IMR-90 (cell line): ENCODE measurements at regions not wholly inside any gene's neighbourhood (a gene's known extent, or its start where the extent isn't known, plus 50 kb on each side); places are given as distances from the start of the nearest gene placed in this dataset.

Experiments used
- BHLHE40 ChIP-seq: fragments of 150-350 bp; IDR thresholded peaks from 2 replicates; pipeline ENCODE4 v1.6.1; 2016; ENCODE audit warnings: mild to moderate bottlenecking, low read depth, low read length
- CEBPB ChIP-seq: IDR thresholded peaks from 2 replicates; pipeline ENCODE4 v1.6.1; 2012; ENCODE audit warnings: low read depth, low read length, improper control_type of control experiment
- CHD1 ChIP-seq: IDR thresholded peaks from 2 replicates; pipeline ENCODE4 v1.6.1; 2012; ENCODE audit warnings: low read depth, low read length, improper control_type of control experiment
- CTCF ChIP-seq: conservative IDR thresholded peaks from 2 replicates; pipeline ENCODE4 v1.5.1; 2012; ENCODE audit warnings: mild to moderate bottlenecking, low read depth, low read length, improper control_type of control experiment
- ELK1 ChIP-seq: fragments of 150-350 bp; IDR thresholded peaks from 2 replicates; pipeline ENCODE4 v1.6.1; 2016; ENCODE audit warnings: low read depth, mild to moderate bottlenecking, low read length, moderate library complexity, borderline replicate concordance
- MAFK ChIP-seq: IDR thresholded peaks from 2 replicates; pipeline ENCODE4 v1.6.1; 2012; ENCODE audit warnings: low read depth, low read length, improper control_type of control experiment
- MAZ ChIP-seq: IDR thresholded peaks from 2 replicates; pipeline ENCODE4 v1.6.1; 2012; ENCODE audit warnings: low read depth, mild to moderate bottlenecking, low read length, improper control_type of control experiment, moderate library complexity, borderline replicate concordance
- MXI1 ChIP-seq: IDR thresholded peaks from 2 replicates; pipeline ENCODE4 v1.6.1; 2012; ENCODE audit warnings: low read depth, mild to moderate bottlenecking, low read length, moderate library complexity, borderline replicate concordance
- NFE2L2 ChIP-seq: fragments of 150-350 bp; IDR thresholded peaks from 2 replicates; pipeline ENCODE4 v1.6.1; 2016; ENCODE audit warnings: low read depth, mild to moderate bottlenecking, low read length
- POLR2A ChIP-seq: IDR thresholded peaks from 2 replicates; pipeline ENCODE4 v1.6.1; 2012; ENCODE audit warnings: mild to moderate bottlenecking, low read depth, low read length
- RAD21 ChIP-seq: IDR thresholded peaks from 2 replicates; pipeline ENCODE4 v1.6.1; 2012; ENCODE audit warnings: low read length, improper control_type of control experiment
- RFX5 ChIP-seq: IDR thresholded peaks from 2 replicates; pipeline ENCODE4 v1.8.0; 2012; ENCODE audit warnings: low read depth, mild to moderate bottlenecking, low read length, moderate library complexity

GRCh38 chr5:174481737-174482136, 242.6 kb upstream of the MSX2 start:
- TF ChIP-seq CTCF (no peak), MXI1 (no peak), POLR2A (no peak), BHLHE40 (no peak), CHD1 (no peak), MAZ (no peak), ELK1 (no peak), CEBPB (no peak), RFX5 (no peak), NFE2L2 (no peak), RAD21 (no peak), MAFK (no peak)
